Hematopoietic multipotent progenitor cell treated with erythropoietin and hydrocortisone succinate and interleukin-3 and kit ligand, for 15 days (in vitro differentiated cells): ENCODE measurements at regions not wholly inside any gene's neighbourhood (a gene's known extent, or its start where the extent isn't known, plus 50 kb on each side); places are given as distances from the start of the nearest gene placed in this dataset.
"Not testable (repeated sequence)": the region's sequence is repeated elsewhere in the genome, so short reads cannot be mapped to it uniquely, and the experiment has no call there.

Source experiments
- DNase-seq: peaks from one replicate; pipeline ENCODE4 v3.0.0-alpha.2; 2015; ENCODE audit warnings: low spot score

GRCh38 chr13:73578251-73578875 is 519.6 kb downstream of the KLF5 start:
- no peak for DNase-seq

GRCh38 chr13:73576291-73576690 is 517.5 kb downstream of the KLF5 start:
- DNase-seq = no peak

GRCh38 chr13:73572824-73573223 is 514.0 kb downstream of the KLF5 start:
- no peak for DNase-seq

- no peak for DNase-seq
Measured at GRCh38 chr13:73571376-73571775, 512.6 kb downstream of the KLF5 start.

GRCh38 chr13:73556902-73557301 is 498.1 kb downstream of the KLF5 start:
- DNase-seq = no peak

DNA sequence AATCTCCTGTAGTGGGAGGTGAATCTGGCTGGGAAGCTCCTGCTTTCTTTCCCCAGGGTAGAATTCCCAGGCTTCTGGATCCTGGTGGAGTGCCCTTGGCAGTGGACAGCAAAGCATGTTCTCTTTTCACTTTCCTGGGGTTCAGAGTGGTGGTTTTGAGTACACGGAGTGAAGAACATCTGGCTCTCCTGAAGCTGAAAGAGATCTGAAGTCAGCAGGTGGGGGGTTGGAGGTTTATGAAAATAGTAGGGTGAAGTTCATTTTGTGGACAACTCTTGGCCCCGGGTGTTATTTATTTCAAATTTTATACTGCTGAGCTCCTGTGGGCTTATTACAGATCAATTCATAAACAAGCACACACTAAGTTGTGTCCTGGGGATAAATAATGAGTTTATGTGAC is 497.3 kb downstream of the KLF5 start:
- DNase-seq = no peak

GRCh38 chr13:73551736-73552135 is 492.9 kb downstream of the KLF5 start:
- no peak for DNase-seq

DNA sequence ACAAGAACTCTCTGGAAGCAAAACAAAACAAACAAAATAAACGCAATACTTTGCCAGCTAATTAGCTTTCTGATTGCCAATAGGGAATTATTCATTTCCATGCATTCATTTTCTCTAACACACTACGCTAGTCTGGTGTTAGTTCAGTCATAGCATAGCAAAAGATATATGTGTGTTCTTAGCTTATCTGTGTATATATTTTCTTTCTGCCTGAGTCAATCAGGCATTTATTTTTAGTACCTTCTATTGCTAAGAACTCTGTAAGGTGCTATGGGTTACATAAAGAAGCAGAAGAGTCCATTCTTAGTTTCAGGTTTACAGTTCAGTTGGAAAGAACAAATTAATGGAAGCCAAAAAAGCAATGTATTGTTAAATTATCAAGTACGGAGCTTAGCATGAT is 490.9 kb downstream of the KLF5 start:
- no peak for DNase-seq

- DNase-seq = no peak
Measured at GRCh38 chr13:73548449-73548848, 489.6 kb downstream of the KLF5 start.

- DNase-seq = no peak
Measured at GRCh38 chr13:73547239-73547638, 488.4 kb downstream of the KLF5 start.

DNA sequence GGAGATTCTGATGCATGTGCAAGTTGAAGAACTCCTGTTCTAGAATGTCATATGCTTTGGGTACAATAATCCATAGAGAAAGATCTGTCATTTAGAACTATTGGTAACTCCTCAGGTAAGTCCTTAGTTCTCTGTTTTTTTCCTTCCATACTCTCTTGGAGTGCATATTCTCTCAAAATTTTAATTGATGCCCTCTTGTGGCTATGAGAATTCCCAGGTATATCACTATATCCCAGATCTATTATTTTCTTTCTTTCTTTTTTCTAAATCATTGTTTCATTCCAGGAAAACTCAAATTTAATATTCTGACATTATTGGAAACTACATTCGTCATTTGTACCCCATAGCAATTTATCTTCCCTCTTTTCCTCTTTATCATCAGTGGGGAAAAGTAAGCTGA is 485.4 kb downstream of the KLF5 start:
- no peak for DNase-seq

GRCh38 chr13:73542446-73542845 is 483.6 kb downstream of the KLF5 start:
- no peak for DNase-seq

- DNase-seq = no peak
Measured at GRCh38 chr13:73536865-73537264, 478.1 kb downstream of the KLF5 start.

DNA sequence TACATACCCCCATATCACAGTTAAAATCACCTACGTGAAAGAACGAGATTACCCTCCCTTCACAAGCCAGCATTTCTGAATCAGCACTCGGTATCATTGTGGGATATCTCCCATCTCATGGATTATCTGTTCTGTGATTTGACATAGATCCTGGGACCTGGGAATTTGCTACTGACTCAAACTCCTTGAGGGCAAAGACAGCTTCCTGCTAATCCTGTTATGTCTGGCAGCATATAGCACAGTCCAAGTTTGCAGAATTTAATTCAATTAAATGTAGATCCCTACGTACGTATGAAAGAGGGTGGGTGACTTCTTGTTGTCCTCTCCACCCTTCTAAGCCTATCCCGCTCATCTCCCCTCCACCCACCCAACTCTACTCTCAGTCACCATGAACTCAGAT is 476.5 kb downstream of the KLF5 start:
- DNase-seq = no peak

DNA sequence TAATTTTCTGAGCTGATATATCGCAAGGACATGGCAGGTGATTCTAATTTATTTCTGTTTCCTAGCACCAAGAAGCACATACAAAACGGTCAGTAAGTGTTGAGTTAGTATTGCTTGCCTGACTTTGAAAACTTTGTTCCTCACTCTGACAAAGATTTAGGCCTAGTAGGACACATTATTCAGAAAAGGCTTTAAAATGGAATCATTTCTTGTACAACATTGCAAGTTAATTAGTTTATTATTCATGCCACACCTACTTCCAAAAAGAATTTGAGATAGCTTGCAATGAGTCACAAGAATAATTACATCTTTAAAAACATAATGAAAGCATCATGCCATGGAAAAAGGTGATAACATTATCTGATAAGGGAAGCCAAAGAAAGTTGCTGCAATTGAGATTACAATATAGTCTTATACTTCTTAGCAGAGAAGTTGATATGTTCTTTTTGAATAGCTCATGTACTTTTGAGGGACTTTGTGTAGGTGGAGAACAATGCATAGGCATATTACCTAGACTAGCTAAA is 474.2 kb downstream of the KLF5 start:
- DNase-seq = no peak

DNA sequence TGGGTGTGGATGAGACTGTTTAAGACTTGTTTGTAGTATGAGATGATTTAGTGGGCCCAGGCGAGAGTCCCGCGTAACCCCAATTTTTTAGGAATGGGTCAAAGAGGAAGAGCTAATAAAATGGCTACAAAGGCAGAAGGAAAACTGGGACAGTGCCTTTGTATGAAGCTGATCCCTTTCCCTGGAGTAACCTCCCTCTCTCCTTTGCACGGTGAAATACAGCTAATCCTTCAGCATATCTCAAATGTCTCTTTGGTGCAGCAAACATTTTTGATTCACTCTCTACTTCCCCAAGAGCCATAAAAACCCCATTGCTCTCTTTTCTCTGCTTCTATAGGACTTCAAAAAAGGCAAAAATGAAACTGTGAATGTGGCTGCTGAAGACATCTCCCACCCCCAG is 473.8 kb downstream of the KLF5 start:
- no peak for DNase-seq

DNA sequence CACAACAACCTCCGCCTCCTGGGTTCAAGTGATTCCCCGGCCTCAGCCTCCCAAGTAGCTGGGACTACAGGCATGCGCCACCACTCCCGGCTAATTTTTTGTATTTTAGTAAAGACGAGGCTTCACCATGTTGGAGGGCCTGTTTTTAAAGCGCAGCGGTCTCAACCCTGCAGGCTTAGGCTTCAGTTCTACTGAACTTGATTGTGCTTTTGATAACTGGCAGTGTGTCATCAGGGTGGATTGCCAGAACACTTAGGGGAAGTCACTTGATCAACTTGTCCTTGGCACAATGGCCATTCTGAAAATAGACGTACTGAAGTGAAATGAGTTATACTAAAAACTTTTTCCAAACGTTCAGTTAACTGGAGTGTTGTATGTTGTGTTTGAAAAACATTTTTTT is 472.2 kb downstream of the KLF5 start:
- no peak for DNase-seq

DNA sequence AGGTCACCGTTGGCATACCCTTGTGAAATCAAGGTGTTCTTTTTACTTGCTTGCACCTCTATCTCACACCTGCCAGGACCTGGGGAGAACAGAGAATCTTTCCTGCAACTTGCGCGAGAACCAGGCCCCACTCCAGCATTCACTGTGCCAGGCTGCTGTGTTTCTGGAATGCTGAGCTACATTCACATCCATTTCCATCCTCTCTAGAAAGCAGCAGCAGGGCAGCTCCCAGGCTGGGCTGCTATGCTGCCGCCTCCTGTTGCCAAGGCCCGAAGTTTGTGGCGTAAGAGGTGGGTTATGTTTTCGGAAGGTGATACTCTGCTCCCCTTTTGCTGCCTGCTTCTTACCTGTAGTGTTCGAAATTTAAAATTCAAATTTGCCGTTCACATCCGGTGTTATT is 464.1 kb downstream of the KLF5 start:
- DNase-seq = no peak

GRCh38 chr13:73521985-73522524 is 463.2 kb downstream of the KLF5 start:
- DNase-seq = no peak

DNA sequence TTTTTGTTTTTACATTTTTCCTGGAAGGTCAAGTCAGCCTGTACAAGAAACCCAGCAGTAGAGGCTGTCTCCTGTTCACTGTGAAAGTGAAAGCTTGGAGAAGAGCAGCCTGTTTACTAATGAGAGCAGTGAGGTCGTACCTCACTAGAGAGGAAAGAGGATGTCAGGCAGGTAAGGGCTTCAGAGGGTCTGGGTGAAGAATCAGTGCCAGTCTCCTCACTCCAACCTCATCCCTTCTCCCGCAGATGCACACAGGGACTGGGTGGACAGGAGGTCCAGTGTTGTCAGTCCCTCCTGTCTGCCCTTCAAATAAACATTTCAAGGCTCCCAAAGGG is 462.5 kb downstream of the KLF5 start:
- no peak for DNase-seq

- no peak for DNase-seq
Measured at GRCh38 chr13:73520566-73521289, 461.9 kb downstream of the KLF5 start.

DNA sequence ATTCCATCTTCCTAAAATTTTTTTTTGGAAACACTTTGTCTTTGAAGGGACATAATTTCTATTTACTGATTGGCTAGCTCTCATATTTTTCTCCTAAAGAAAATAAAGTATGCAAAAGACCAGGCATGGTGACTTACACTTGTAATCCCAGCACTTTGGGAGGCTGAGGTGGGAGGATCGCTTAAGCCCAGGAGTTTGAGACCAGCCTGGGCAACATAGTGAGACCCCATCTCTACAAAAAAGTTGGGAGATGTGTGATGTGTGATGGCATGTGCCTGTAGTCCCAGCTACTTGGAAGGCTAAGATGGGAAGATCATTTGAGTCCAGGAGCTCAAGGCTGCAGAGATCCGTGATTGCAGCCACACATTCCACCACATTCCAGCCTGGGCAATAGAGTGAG is 461.3 kb downstream of the KLF5 start:
- DNase-seq = not testable (repeated sequence)

GRCh38 chr13:73519396-73520116 is 460.8 kb downstream of the KLF5 start:
- DNase-seq = no peak
